ENCODE measurements at regions not wholly inside any gene's neighbourhood (a gene's known extent, or its start where the extent isn't known, plus 50 kb on each side); places are given as distances from the start of the nearest gene placed in this dataset.
"Not testable (repeated sequence)": the region's sequence is repeated elsewhere in the genome, so short reads cannot be mapped to it uniquely, and the experiment has no call there.

DNA sequence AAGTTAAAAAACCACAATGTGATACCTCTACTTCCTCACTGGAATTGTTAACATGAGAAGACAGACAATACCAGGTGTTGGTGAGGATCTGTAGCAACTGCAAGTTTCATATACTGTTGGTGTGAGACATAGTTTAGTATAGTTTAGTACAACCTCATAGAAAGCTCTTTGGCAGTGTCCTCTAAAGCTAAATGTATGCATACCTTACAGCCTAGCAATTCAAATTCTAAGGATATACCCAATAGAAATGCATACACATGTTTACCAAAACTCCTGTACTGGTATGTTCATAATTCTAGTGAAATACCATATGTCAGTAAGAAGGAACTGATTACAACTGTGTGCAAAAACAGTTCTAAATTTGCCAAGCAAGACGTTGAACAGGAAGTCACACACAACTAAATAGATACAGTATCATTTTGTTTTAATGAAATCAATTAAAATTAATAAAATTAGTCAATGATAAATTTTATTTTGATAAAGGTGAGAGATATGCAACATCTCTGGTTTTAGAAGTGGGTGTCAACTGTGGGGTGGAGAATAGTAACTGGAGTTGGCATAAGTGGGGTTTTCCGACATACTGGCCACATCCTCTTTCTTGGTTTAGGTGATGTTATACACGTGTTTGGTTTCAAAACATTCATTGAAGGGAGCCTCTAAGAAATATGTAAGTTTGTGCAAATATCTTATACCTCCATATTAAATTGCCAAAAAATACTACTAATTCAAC, 450.7 kb downstream of the PTPRC start:
- Histone ChIP-seq H3K4me2 (ENCODE audit: low read length) (peak overlapping the region; percentile 43; the same call in 1 of the 2 replicates), H3K9ac (ENCODE audit: low read length) (no peak overlapping the region), H3F3A (ENCODE audit: insufficient read depth, low read length) (no peaks in the 10 kb centered on the region), H4K20me1 (ENCODE audit: insufficient read depth, low read length) (no peaks in the 10 kb centered on the region), H3K4me1 (ENCODE audit: insufficient read depth, low read length, severe bottlenecking) (peaks cover 34% of the 10 kb centered on the region), H3K79me2 (ENCODE audit: insufficient read depth, low read length) (no peaks in the 10 kb centered on the region), H2AFZ (ENCODE audit: low read length) (peak overlapping the region; percentile 74; the same call in 1 of the 2 replicates), H3K9me2 (ENCODE audit: low read depth, low read length) (no peaks in the 10 kb centered on the region), H3K27ac (ENCODE audit: low read depth, low read length, poor library complexity, severe bottlenecking) (peak overlapping the region; percentile 68), H3K36me3 (ENCODE audit: insufficient read depth, low read length) (no peaks in the 10 kb centered on the region; the same call in 1 of the 2 replicates), H3K9me3 (ENCODE audit: low read length) (peaks cover 8% of the 10 kb centered on the region; the same call in 1 of the 2 replicates), H3K27me3 (ENCODE audit: insufficient read depth, low read length) (no peaks in the 10 kb centered on the region), H3K4me3 (ENCODE audit: low read depth, low read length, poor library complexity, severe bottlenecking) (no peak overlapping the region)
- TF ChIP-seq EZH2 (IDR thresholded peaks at IDR 0.05; ENCODE audit: borderline replicate concordance, low read length): no peak
- TF ChIP-seq, protein P1, sequence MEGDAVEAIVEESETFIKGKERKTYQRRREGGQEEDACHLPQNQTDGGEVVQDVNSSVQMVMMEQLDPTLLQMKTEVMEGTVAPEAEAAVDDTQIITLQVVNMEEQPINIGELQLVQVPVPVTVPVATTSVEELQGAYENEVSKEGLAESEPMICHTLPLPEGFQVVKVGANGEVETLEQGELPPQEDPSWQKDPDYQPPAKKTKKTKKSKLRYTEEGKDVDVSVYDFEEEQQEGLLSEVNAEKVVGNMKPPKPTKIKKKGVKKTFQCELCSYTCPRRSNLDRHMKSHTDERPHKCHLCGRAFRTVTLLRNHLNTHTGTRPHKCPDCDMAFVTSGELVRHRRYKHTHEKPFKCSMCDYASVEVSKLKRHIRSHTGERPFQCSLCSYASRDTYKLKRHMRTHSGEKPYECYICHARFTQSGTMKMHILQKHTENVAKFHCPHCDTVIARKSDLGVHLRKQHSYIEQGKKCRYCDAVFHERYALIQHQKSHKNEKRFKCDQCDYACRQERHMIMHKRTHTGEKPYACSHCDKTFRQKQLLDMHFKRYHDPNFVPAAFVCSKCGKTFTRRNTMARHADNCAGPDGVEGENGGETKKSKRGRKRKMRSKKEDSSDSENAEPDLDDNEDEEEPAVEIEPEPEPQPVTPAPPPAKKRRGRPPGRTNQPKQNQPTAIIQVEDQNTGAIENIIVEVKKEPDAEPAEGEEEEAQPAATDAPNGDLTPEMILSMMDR (IDR thresholded peaks at IDR 0.05; ENCODE audit: low read length): no peak

DNA sequence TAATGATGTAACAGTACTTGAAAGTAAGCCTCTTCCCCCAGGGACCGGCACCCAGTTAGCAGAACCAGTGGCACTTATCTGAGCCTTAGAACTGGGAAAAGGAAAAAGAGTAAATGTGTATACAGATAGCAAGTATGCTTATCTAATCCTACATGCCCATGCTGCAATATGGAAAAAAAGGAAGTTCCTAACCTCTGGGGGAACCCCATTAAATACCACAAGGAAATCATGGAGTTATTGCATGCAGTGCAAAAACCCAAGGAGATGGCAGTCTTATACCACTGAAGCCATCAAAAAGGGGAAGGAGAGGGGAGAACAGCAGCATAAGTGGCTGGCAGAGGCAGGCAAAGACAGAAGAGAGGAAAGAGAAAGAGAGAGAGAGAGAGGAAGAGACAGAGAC, 456.8 kb downstream of the PTPRC start:
- H3K36me3 ChIP-seq (ENCODE audit: insufficient read depth, low read length); H2AFZ ChIP-seq (ENCODE audit: low read length); H4K20me1 ChIP-seq (ENCODE audit: insufficient read depth, low read length); H3F3A ChIP-seq (ENCODE audit: insufficient read depth, low read length); H3K27me3 ChIP-seq (ENCODE audit: insufficient read depth, low read length); H3K4me2 ChIP-seq (ENCODE audit: low read length); H3K9me3 ChIP-seq (ENCODE audit: low read length); H3K9ac ChIP-seq (ENCODE audit: low read length); H3K79me2 ChIP-seq (ENCODE audit: insufficient read depth, low read length); H3K27ac ChIP-seq (ENCODE audit: low read depth, low read length, poor library complexity, severe bottlenecking); H3K4me3 ChIP-seq (ENCODE audit: low read depth, low read length, poor library complexity, severe bottlenecking); H3K9me2 ChIP-seq (ENCODE audit: low read depth, low read length); H3K4me1 ChIP-seq (ENCODE audit: insufficient read depth, low read length, severe bottlenecking): not testable (repeated sequence)

GRCh38 chr1:199096591-199096990, 457.8 kb downstream of the PTPRC start:
- Histone ChIP-seq H3K9me2 (ENCODE audit: low read depth, low read length) (no peaks in the 10 kb centered on the region), H4K20me1 (ENCODE audit: insufficient read depth, low read length) (no peaks in the 10 kb centered on the region), H3K27ac (ENCODE audit: low read depth, low read length, poor library complexity, severe bottlenecking) (no peak overlapping the region), H2AFZ (ENCODE audit: low read length) (no peak overlapping the region), H3F3A (ENCODE audit: insufficient read depth, low read length) (no peaks in the 10 kb centered on the region), H3K79me2 (ENCODE audit: insufficient read depth, low read length) (no peaks in the 10 kb centered on the region), H3K4me2 (ENCODE audit: low read length) (no peak overlapping the region), H3K36me3 (ENCODE audit: insufficient read depth, low read length) (no peaks in the 10 kb centered on the region; the same call in 1 of the 2 replicates), H3K27me3 (ENCODE audit: insufficient read depth, low read length) (no peaks in the 10 kb centered on the region), H3K4me3 (ENCODE audit: low read depth, low read length, poor library complexity, severe bottlenecking) (no peak overlapping the region), H3K9ac (ENCODE audit: low read length) (no peak overlapping the region), H3K4me1 (ENCODE audit: insufficient read depth, low read length, severe bottlenecking) (no peaks in the 10 kb centered on the region), H3K9me3 (ENCODE audit: low read length) (no peaks in the 10 kb centered on the region)
- no peak for TF ChIP-seq EZH2 (IDR thresholded peaks at IDR 0.05; ENCODE audit: borderline replicate concordance, low read length)
- TF ChIP-seq, protein P1 (IDR thresholded peaks at IDR 0.05; ENCODE audit: low read length): no peak

DNA sequence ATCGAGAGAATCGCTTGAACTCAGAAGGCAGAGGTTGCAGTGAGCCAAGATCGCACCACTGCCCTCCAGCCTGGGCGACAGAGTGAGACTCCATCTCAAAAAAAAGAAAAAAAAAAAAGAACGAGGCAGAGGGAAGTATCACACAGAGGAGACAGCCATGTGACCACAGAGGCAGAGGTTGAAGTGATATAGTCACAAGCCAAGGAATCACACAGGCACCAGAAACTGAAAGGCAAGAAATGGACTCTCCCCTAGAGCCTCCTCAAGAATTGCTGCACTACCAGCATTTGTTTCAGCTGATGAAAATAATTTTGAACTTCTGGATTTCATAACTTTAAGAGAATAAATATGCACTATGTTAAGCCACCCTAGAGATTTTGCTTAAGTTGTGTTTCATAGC, 459.6 kb downstream of the PTPRC start:
- Histone ChIP-seq H3K36me3 (ENCODE audit: insufficient read depth, low read length) (no peaks in the 10 kb centered on the region; the same call in 1 of the 2 replicates), H3K79me2 (ENCODE audit: insufficient read depth, low read length) (no peaks in the 10 kb centered on the region), H3K4me1 (ENCODE audit: insufficient read depth, low read length, severe bottlenecking) (no peaks in the 10 kb centered on the region), H4K20me1 (ENCODE audit: insufficient read depth, low read length) (no peaks in the 10 kb centered on the region), H2AFZ (ENCODE audit: low read length) (no peak overlapping the region), H3F3A (ENCODE audit: insufficient read depth, low read length) (no peaks in the 10 kb centered on the region), H3K27me3 (ENCODE audit: insufficient read depth, low read length) (no peaks in the 10 kb centered on the region), H3K4me2 (ENCODE audit: low read length) (no peak overlapping the region), H3K9ac (ENCODE audit: low read length) (no peak overlapping the region), H3K27ac (ENCODE audit: low read depth, low read length, poor library complexity, severe bottlenecking) (no peak overlapping the region), H3K9me3 (ENCODE audit: low read length) (peaks cover 4% of the 10 kb centered on the region; the same call in 1 of the 2 replicates), H3K4me3 (ENCODE audit: low read depth, low read length, poor library complexity, severe bottlenecking) (no peak overlapping the region), H3K9me2 (ENCODE audit: low read depth, low read length) (no peaks in the 10 kb centered on the region)
- TF ChIP-seq, protein P1 (IDR thresholded peaks at IDR 0.05; ENCODE audit: low read length): no peak
- TF ChIP-seq EZH2 (IDR thresholded peaks at IDR 0.05; ENCODE audit: borderline replicate concordance, low read length): no peak

Measured in OCI-LY1 (cell line).